ENCODE measurements at regions not wholly inside any gene's neighbourhood (a gene's known extent, or its start where the extent isn't known, plus 50 kb on each side); places are given as distances from the start of the nearest gene placed in this dataset.
"Not testable (repeated sequence)": the region's sequence is repeated elsewhere in the genome, so short reads cannot be mapped to it uniquely, and the experiment has no call there.

DNA sequence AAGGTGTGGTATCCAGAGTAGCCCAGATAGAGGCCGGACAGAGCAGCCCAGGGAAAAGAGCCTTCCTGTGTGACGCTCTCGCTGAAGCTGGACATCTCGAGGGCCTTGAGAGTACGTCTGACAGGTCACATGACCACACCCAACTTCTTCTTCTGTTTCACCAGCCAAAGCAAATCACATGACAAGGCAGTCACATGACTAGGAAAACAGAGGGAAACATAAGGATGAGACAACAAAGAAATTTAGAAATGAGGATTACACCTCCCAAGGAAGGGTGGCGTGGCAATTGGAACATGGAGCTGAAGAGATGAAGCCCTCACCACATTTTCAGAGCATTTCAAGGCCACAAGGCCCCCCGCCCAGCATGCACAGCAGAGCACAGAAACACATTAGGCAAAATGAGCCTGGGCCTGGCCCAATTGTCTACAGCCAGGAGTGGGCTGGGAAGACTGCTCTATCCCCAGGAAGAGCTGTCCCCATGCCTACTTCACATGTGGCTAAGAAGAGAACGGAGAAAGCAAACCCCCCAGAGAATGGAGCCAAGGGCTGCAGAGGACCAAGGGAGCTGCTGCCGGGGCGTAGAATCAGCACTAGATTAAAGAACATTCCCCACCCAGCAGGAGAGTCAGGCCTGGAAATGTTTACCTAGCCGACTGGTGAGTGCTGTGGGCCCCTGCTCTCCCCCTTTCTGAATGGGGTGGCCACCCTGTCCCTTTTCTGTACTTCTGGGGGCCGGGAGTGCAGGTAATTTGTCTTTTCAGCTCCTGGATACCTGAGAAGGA is 305.1 kb downstream of the NPHP4 start:
- DNase-seq (ENCODE audit: low spot score), result no peak

- no peak for DNase-seq (ENCODE audit: low spot score)
These were observed 306.0 kb downstream of the NPHP4 start for GRCh38 chr1:5686195-5686594.

- DNase-seq (ENCODE audit: low spot score), result no peak
These were observed 306.7 kb downstream of the NPHP4 start for GRCh38 chr1:5685446-5686040.

DNA sequence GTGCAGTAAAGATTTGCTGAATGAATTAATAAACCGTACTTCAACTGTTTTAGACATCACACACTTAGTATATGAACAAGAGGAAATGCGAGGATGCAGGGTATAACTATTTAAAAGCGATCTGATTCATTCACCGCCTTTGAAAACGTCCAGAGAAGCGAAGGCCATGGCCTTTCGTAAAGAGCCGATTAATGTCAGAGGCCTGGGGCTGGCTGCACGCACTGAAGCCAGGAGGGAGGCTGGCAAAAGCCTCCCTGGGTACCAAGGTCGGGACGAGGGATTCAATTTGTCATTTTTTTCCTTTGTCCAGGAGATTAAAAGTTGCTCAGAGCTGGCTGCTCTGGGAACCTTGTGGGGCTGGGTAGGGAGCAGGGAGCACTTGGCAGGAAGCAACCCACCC is 307.4 kb downstream of the NPHP4 start:
- no peak for DNase-seq (ENCODE audit: low spot score)

GRCh38 chr1:5683446-5683845 is 308.8 kb downstream of the NPHP4 start:
- DNase-seq (ENCODE audit: low spot score), result no peak

DNA sequence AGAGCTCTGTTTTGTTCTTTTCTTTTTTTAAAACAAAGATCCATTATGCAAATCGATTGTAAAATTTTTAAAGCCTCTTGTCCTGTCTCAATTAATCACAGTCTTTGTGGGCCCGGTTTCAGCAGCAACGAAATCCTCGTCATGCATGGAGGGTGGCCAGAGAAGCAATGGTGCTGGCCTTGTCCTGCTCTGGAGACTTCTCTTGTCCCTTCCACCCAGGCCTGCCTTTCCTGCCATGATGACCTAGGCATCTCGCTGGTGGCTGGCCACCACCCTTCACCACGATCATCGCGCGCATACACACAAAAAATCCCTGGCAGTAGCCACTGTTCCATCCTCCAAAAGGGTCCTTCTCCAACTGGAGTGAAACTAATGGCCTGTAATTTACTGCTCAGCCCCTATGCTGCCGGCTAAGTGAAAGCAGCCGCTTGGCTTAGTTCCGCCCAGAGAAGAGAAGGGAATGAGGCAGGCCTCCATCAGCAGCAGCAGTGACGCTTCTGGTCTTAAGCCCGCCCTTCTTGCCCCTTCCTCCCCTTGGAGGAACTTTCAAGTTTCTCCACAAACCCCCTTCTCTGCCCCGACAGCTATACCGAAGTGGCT is 309.5 kb downstream of the NPHP4 start:
- no peak for DNase-seq (ENCODE audit: low spot score)

DNA sequence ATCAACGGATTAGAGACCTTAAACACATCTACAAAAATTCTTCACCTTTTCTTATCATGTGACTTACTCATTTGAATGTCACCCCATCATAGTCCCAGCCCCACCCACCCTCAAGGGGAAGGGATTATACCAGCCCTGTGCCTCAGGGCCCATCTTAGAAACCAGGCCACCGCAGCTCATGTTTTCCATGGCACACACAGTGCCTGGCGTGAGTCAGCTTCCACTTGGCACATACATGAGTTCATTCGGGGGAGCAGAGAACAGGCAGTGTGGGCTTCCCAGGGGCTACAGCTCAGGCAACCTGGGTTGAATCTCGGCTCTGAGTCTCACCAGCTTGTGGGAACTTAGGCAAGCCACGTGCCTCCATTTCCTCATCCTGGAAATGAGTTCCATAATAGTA is 310.6 kb downstream of the NPHP4 start:
- no peak for DNase-seq (ENCODE audit: low spot score)

DNA sequence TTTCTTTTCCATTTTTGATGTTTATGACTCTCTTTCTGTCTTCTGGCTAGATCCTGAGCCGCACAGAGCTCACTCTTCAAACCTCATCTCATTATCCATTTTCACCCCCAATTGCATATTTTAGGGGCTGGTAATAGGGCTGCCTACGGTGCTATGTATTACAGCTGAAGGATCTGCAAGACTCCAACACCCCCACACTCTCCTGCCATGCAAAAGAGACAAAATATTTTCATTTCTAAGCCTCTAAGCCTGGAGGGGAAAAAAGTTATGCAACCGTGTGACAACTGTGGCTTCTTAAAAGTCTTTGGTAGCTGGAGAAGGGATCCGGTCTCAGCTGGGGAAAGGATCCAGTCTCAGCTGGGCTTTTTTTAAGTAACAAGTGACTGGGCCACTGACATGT is 311.6 kb downstream of the NPHP4 start:
- DNase-seq (ENCODE audit: low spot score), result no peak

DNA sequence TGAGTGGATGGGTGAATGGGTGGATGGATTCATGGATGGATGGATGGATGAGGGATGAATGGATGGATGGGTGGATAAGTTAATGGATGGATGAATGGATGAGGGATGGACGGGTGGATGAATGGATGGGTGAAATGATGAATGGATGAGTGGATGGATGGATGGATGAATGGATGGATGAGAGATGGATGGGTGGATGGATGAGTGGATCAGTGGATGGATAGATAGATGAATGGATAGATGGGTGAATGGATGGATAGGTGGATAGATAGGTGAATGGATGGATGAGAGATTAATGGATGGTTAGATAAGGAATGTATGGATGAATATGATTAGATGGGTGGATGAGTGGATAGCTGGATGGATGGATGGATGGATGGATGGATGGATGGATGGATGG is 313.5 kb downstream of the NPHP4 start:
- DNase-seq (ENCODE audit: low spot score), result no peak

GRCh38 chr1:5672355-5672754 is 319.9 kb downstream of the NPHP4 start:
- not testable (repeated sequence) for DNase-seq (ENCODE audit: low spot score)

DNA sequence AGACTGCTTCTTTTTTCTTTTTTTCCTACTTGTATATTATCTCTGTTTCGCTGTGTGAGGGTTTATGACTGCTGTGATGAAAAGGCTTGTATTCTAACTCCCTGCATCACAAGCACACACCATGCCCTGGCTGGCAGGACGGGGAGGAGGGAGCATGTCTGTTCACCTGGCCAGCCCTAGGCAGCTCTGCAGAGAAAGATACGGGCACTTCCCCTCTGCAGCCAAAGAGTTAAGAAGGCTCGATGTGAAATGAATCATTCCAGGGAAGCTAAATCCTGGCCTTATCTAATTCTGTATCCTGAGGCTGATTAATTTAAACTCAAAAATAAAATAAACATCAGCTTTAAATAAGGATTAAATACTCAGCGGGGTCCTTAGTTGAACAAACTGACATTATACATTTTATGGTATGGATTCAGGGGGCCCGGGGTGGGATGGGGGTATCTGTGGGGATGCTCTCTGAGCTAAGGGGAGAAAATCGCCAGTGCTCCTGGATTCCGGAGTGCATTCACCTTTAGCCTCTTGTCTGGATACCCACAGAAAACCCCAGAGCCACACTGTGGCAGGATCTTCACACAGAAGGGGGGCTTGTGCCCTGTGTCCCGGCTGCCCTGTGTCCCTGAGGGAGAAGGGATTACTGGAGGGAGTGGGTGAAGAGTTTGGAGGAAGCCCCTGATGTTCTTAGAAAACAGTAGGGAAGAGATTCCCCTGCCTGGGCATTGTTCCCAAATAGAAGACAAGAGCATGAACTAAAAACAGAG is 321.5 kb downstream of the NPHP4 start:
- DNase-seq (ENCODE audit: low spot score), result no peak

DNA sequence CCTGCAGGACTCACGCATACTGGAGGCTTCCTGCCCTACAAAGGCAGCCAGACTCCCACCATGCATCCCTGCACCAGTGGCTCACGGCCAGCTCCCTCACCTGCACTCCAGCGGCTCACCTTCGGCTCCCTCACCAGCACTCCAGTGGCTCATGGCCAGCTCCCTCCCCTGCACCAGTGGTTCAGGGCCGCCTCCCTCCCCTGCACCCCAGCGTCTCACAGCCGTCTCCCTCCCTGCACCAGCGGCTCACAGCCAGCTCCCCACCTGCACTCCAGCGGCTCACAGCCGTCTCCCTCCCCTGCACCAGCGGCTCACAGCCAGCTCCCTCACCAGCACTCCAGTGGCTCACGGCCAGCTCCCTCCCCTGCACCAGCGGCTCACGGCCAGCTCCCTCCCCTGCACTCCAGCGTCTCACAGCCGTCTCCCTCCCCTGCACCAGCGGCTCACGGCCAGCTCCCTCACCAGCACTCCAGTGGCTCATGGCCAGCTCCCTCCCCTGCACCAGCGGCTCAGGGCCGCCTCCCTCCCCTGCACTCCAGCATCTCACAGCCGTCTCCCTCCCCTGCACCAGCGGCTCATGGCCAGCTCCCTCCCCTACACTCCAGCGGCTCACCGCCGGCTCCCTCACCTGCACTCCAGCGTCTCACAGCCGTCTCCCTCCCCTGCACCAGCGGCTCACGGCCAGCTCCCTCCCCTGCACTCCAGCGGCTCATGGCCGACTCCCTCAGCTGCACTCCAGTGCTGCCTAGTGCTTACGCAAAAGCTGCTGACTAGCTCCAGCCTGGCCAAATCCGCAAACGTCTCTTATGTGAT is 324.5 kb downstream of the NPHP4 start:
- no peak for DNase-seq (ENCODE audit: low spot score)

DNA sequence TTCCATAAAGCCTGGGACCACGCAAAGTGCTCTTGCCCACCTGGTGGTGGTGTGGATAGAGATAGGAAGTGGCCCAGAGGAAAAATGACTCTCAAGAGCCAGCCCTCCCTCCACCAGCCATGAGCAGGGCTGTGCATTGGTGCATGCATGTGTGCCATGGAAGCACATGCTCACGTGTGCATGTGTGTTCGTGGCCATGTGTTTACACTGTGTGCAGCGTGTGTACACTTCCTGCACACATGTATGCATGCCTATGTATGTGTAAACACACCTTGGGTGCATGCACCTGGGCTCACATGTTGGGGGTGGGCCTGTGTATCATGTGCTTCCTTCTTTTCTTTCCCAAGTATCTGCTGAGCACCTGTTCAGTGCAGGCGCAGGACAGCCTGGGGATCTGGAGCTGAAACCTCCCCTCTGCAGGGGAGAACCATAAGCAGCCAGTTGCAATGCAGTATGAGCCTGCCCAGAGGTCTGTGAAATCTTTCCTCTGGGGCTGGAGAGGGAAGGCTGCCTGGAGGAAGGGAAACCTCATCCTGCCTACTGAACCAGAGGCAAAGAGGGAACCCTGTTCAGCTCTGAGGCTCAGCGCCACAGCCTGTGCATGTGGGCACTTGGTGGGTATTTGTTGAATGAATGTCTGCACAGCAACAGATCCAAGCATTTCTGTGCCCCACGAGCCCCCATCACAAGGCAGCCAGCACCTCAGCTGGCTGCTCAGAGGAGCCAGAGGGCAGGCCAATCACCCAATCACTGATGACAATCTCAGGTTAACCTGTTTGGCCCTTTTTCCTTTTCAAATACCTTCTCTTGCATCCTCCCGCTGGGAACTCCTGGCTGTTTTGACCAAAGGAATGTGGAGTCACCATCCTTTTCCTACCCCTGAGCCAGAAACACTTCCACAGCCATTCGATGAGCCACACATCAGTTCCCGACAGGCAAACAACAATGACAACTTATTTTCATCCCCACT is 327.0 kb downstream of the NPHP4 start:
- no peak for DNase-seq (ENCODE audit: low spot score)

DNA sequence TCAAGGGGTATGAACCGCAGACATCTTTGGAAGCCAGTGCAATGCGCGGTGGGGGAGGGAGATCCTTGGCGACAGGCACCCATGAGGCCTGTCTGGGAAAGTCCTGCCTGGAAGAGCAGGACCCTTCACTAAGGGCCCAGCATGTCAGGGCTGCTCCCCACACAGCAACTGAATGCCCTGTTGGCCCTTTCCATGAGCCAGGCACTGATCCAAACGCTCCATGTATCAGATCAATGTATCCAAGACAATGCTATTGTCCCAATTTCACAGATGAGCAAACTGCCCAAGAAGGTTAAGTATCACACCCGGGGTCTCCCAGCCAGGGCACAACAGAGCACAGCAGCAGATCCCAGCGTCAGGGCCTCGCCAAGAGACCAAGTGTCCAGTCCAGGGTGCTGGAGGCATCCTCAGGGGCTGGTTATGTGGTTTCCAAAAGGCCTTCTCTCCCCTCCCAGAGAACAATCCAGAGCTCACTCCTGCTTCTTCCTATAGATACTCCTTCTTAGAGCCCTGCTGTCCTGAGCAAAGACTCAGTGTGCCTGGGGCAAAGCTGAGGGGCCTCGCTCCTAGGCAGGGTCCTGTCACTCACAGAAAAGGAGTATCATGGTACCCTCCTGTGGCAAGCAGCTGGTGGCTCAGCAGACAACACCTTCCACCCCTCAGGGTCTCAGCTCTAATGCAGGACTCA is 328.0 kb downstream of the NPHP4 start:
- DNase-seq (ENCODE audit: low spot score), result no peak

DNA sequence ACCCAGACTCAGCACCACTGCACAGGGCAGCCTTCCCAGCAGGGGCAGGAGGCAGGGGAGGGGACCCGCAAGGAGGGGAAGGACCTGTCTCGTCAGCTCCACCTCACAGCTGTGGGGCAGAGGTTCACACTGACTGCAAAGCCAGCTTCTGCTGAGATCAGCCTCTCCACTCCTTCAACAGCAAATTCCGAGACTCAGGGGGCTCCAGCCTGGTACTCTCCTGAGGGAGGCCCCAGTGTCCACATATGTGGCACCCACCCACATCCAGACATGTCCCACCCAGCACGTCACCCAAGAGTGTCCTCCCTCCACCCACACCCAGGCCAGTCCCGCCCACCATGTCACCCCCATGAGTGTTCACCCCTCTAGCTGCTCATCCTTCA is 329.5 kb downstream of the NPHP4 start:
- no peak for DNase-seq (ENCODE audit: low spot score)

DNA sequence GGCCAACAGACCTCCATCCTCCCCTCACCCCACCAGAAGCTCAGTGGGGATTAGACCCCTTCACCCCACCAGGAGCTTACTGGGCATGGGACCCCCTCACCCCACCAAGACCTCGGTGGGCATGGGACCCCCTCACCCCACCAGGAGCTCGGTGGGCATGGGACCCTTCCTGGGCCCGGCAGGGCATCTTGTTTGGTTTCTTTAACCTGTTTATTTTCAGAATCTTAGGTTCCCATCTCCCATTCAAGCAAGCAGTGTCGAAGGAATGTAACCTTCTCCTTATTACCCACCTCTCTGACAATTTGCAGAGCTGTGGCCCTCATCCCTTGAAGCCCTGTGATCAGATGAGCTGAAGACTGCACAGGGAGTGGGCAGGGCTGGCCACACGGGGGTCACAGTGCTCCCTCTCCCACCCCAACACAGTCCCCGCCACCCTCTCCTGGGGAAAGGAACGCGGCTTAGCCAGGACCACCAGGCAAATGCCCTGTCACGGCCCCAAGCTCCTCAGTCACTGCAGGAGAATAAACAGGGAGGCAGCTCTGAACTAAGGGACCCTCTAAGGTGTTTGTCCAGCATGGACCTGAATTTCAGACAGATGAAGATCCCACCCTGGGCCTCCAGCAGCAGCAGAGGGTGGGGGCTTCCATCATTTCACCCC is 330.0 kb downstream of the NPHP4 start:
- no peak for DNase-seq (ENCODE audit: low spot score)

GRCh38 chr1:5661196-5662085 is 330.8 kb downstream of the NPHP4 start:
- no peak for DNase-seq (ENCODE audit: low spot score)

GRCh38 chr1:5660141-5660935 is 331.9 kb downstream of the NPHP4 start:
- no peak for DNase-seq (ENCODE audit: low spot score)

All from hepatic stellate cell (primary cell).